ENCODE measurements at regions not wholly inside any gene's neighbourhood (a gene's known extent, or its start where the extent isn't known, plus 50 kb on each side); places are given as distances from the start of the nearest gene placed in this dataset.

DNA sequence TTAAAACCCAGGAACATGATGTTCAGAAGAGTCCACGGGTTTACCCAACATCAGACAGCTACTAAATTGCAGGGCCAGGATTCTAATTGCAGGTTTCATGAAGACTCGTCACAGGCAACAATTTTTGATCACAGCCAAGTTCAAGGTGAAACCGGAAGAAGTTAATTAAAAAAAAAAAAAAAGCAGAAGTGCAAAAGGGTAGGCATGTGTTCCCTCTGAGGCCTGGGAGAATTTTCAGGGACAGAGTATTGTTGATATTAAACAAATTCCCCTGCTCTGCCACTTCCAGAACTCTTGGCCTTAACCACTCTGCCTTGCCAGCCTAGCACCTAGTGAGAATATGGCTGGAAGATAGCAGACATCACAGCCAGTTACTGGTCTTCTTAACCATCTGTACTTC, 99.4 kb upstream of the TRIB2 start:
- Histone ChIP-seq H3K4me3 (no peak overlapping the region), H3K27ac (no peak overlapping the region)
- TF ChIP-seq, protein P1, sequence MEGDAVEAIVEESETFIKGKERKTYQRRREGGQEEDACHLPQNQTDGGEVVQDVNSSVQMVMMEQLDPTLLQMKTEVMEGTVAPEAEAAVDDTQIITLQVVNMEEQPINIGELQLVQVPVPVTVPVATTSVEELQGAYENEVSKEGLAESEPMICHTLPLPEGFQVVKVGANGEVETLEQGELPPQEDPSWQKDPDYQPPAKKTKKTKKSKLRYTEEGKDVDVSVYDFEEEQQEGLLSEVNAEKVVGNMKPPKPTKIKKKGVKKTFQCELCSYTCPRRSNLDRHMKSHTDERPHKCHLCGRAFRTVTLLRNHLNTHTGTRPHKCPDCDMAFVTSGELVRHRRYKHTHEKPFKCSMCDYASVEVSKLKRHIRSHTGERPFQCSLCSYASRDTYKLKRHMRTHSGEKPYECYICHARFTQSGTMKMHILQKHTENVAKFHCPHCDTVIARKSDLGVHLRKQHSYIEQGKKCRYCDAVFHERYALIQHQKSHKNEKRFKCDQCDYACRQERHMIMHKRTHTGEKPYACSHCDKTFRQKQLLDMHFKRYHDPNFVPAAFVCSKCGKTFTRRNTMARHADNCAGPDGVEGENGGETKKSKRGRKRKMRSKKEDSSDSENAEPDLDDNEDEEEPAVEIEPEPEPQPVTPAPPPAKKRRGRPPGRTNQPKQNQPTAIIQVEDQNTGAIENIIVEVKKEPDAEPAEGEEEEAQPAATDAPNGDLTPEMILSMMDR (IDR thresholded peaks at IDR 0.05), result no peak
- no peak for DNase-seq (ENCODE audit: low spot score)

DNA sequence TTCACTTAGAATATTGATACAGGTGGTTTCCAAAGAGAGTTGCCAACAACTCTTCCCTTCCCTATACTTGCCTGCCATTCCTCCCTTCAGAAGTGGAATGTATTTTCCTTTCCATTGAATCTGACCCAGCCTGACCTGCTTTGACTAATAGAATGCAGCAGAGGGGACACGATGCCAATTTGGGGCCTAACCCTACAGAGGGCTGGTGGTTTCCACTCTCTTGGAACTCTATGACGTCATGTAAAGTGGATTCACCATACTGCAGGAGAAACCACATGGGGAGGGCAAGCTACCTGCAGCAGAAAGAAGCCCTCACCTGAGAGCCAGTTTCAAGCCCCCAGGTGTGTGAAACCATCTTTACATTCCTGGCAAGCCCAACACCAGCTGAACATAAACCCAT, 98.9 kb upstream of the TRIB2 start:
- DNase-seq (ENCODE audit: low spot score), result no peak
- TF ChIP-seq, protein P1 (IDR thresholded peaks at IDR 0.05), result no peak
- no peak overlapping the region for H3K4me3 ChIP-seq
- H3K27ac ChIP-seq, result no peak overlapping the region

DNA sequence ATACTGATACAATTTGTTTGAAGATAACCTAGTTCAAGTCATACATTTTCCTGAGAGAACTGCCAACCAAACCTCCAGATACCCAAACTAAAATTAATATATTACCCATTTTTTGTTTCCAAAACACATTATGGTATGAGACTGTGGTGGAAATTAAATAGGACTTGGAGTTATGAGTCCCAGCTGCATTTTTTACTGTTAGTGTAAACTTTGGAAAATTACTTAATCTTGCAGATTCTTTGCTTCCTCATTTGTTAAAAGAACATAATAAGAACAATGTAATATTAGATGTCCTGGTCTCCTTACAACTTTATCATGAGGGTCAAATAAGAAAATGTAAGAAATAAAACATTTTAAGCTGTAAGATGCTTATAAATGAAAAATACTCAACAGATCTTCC, 98.2 kb upstream of the TRIB2 start:
- no peak for DNase-seq (ENCODE audit: low spot score)
- no peak overlapping the region for H3K4me3 ChIP-seq
- TF ChIP-seq, protein P1 (IDR thresholded peaks at IDR 0.05), result no peak
- H3K27ac ChIP-seq, result no peak overlapping the region

DNA sequence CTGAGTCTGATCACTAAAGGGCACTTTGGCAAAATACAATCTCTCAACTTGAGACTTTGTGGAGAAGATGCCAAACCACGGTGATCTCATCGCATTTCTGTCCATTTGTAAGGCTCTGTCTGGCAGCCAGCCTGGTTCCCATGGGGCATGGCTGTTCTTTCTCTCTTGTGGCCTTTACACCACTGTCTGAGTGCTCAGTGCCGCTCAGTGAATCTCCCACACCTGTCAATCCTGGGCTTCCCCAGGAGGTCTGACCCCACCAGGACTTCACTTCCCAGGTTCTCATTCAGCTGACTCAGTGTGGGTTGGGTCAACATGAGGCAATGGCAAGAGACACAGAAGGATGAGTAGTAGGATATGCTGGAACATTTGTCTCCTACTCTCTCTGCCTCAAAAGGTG, 96.8 kb upstream of the TRIB2 start:
- TF ChIP-seq, protein P1 (IDR thresholded peaks at IDR 0.05), result no peak
- H3K27ac ChIP-seq, result no peak overlapping the region
- no peak overlapping the region for H3K4me3 ChIP-seq
- no peak for DNase-seq (ENCODE audit: low spot score)

DNA sequence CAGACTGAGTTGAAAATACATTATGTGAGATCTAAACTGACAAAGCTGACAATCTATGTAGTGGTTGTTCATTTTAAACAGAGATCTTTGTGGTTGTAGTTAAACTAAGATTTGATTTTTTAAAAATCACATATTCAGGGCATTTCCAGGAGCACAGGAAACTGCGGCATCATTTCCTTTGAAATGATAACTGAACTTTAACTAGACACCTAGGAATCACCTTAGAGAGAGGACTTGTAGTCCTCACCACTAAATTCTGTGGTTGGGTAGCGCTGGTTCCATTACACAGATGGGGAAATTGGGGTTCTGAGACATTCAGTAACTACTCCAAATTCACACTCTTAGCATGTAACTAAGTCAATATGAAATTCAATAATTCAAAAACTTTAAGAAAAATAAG, 96.0 kb upstream of the TRIB2 start:
- Histone ChIP-seq H3K4me3 (no peak overlapping the region), H3K27ac (no peak overlapping the region)
- DNase-seq (ENCODE audit: low spot score), result no peak
- TF ChIP-seq, protein P1 (IDR thresholded peaks at IDR 0.05), result no peak

DNA sequence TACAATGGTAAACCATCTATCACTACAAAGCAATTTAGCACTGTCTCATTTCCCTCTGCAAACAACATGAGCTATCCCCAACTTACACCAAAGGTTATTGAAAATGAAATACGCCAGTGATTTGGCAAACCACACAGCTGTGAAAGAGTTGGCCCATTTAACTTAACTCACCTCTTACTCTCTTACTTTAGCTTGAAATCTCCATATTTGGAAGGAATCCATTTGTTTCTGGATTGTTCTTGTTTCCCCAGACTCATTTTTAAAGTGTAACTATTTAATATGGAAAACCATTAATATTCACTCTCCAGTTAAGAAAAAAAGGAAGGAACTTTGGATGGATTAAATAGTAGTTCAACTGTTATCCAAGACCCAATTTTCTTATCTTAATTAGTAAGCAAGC, 93.7 kb upstream of the TRIB2 start:
- TF ChIP-seq, protein P1 (IDR thresholded peaks at IDR 0.05), result no peak
- Histone ChIP-seq H3K27ac (no peak overlapping the region), H3K4me3 (no peak overlapping the region)
- DNase-seq (ENCODE audit: low spot score), result no peak

DNA sequence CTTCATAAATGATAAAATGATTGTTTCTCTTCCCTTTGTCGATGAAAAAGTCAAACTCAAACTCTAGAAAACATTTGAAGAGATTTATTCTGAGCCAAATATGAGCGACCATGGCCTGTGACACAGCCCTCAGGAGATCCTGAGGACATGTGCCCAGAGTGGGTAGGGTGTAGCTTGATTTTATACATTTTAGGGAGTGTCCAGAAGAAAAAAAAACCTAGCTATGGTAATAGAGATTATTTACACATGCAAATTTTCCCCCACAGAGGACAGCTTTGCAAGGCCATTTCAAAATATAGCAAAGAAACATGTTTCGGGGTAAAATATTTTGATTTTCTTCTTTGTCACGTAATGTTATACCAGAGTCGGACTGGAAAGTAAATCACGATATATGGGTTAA, 92.4 kb upstream of the TRIB2 start:
- TF ChIP-seq, protein P1 (IDR thresholded peaks at IDR 0.05), result no peak
- no peak overlapping the region for H3K27ac ChIP-seq
- no peak for DNase-seq (ENCODE audit: low spot score)
- H3K4me3 ChIP-seq, result no peak overlapping the region

Measured in coronary artery (tissue), 2 donors.